GM11168 (cell line): ENCODE measurements at regions not wholly inside any gene's neighbourhood (a gene's known extent, or its start where the extent isn't known, plus 50 kb on each side); places are given as distances from the start of the nearest gene placed in this dataset.
"Not testable (repeated sequence)": the region's sequence is repeated elsewhere in the genome, so short reads cannot be mapped to it uniquely, and the experiment has no call there.

Source experiments
- in situ Hi-C: fragments of 300-500 bp; cut with MboI; formaldehyde crosslinking; loops from one replicate; pipeline ENCODE4 v1.12.0; 2022; ENCODE audit warnings: low sequenced_read_pairs; ENCODE audit not compliant: unreplicated experiment

- in situ Hi-C loops: no loop called here
Observed at GRCh38 chr2:39487398-39488250, 50.5 kb upstream of the MAP4K3 start.

DNA sequence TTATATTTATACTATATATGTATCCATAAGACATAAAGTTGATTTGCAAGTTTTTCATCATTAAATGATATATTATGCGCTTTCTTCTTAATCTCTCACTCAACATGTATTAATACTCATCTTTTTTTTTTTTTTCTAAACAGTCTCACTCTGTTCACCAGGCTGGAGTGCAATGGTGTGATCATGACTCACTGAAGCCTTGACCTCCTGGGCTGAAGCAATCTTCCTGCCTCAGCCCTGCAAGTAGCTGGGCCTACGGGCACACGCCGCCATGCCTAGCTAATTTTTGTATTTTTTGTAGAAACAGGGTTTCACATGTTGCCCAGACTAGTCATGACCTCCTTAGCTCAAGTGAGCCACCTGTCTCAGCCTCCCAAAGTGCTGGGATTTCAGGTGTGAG lies 51.4 kb upstream of the MAP4K3 start:
- in situ Hi-C loops: no loop called here

DNA sequence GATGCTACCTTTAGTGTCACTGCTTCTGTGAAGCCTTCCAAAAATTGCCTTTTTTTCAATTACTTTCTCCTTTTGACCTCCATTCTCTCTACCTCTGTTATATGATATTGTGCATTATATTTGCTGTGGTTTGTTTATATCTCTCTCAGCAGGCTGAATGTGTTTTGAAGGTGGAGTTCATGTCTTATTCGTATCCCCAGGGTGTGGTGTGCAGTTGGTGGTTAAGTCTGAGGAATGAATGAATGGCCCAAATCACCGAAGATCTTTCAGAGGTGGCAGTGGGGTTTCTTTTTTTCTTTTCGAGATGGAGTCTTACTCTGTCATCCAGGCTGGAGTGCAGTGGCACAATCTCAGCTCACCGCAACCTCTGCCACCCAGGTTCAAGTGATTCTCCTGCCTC lies 53.5 kb upstream of the MAP4K3 start:
- in situ Hi-C loops: no loop called here

GRCh38 chr2:39491653-39492052 lies 54.6 kb upstream of the MAP4K3 start:
- in situ Hi-C loops: no loop called here

GRCh38 chr2:39492095-39492590 lies 55.1 kb upstream of the MAP4K3 start:
- in situ Hi-C loops: no loop called here

DNA sequence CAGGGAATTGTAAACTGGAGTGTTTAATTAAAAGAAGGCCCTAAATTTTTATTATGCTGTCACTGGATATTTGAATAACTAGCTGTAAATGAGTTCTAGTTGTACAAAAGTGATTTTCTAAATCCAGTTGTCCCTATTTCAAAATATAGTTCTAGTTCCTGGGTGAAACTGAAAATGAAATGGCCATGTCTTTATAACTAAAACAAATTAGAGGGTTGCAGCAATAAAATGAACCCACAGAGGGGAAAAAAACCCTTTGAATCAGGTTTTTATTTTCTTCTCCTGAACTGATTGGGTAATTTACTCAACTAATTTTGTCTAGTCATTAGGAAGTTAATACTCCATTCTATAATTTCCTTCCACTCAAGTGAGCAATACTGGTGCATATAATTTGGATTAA lies 55.6 kb upstream of the MAP4K3 start:
- in situ Hi-C loops: no loop called here

GRCh38 chr2:39494784-39495251 lies 57.7 kb upstream of the MAP4K3 start:
- in situ Hi-C loops: no loop called here

GRCh38 chr2:39497082-39497801 lies 60.2 kb upstream of the MAP4K3 start:
- in situ Hi-C loops: no loop called here

DNA sequence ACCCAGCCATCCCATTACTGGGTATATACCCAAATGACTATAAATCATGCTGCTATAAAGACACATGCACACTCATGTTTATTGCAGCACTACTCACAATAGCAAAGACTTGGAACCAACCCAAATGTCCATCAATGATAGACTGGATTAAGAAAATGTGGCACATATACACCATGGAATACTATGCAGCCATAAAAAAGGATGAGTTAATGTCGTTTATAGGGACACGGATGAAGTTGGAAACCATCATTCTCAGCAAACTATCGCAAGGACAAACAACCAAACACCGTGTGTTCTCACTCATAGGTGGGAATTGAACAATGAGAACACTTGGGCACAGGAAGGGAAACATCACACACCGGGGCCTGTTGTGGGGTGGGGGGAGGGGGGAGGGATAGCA lies 61.1 kb upstream of the MAP4K3 start:
- in situ Hi-C loops: not testable (repeated sequence)

- in situ Hi-C loops: no loop called here
Observed at GRCh38 chr2:39498786-39499185, 61.7 kb upstream of the MAP4K3 start.

DNA sequence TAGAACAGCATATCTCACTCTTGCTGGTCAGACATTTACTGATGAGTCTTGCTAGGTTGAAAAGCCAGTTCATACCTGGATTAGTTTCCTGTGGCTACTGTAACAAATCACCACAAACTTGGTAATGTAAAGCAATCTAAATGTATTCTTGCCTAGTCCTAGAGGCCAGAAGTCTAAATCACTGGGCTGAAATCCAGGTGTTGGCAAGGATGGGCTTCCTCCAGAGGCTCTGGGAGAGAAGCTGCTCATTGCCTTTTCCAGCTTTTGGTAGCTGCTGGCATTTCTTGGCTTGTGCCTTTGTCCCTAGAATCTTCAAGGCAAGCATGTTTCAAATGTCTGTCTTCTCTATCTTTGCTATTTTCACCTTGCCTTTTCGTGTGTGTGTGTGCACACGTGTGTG lies 62.3 kb upstream of the MAP4K3 start:
- in situ Hi-C loops: no loop called here

- in situ Hi-C loops: no loop called here
Observed at GRCh38 chr2:39501412-39501811, 64.3 kb upstream of the MAP4K3 start.

DNA sequence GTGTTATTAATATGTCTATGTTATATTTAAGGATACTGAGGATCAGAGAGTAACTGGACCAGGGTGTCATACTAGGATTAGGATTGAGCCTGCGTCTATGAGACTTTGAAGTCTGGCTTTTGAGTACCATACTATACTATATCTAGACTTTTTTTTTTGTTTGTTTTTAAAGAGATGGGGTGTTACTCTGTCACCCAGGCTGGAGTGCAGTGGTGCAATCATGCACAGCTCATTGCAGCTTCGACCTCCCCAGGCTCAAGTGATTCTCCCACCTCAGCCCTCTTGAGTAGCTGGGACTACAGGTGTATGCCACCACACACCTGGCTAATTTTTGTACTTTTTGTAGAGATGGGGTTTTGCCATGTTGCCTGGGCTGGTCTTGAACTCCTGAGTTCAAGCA lies 66.2 kb upstream of the MAP4K3 start:
- in situ Hi-C loops: no loop called here

DNA sequence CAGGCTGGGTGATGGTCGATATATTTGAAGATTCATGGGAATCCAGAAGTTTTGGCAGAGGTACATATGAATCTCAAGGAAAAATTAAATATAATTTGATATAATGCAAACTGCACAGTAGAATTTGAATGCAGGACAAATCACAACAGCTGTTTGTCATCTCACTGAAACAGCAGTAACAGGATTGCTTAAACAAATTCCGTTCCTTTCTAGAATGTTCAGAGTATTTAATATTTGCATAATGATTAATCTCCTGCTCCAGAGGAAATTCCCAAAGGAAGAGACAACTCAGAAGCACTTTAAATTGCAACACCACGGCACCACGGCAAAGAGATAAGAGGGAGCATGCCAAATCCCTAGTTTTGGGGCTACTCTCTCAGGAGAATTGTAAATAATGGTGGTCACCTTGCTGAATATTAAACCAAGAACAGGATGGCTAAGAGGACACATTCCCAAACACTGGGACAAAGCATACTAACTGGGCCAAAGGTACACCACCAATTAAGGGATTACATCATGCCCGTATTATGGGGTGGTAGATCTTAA lies 67.8 kb upstream of the MAP4K3 start:
- in situ Hi-C loops: no loop called here

- in situ Hi-C loops: no loop called here
Observed at GRCh38 chr2:39506215-39506614, 69.1 kb upstream of the MAP4K3 start.

DNA sequence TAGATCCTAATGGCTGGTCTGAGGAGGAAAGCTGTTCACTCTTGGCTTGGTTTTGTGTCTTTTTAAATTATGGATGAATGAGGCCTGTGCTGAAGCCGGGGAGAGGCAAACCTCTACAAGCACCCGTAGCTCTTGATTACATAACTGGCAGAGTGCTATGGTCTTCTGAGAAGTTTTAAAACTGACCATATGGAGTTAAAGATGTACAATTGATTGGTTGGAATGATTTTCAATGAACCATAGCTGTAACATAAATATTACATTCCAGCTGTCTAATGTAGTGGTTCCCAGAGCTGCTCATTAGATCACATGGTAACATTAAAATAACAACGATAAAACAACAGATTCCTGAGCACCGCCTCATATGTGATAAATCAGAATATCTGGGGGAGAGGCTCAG lies 71.1 kb upstream of the MAP4K3 start:
- in situ Hi-C loops: no loop called here

DNA sequence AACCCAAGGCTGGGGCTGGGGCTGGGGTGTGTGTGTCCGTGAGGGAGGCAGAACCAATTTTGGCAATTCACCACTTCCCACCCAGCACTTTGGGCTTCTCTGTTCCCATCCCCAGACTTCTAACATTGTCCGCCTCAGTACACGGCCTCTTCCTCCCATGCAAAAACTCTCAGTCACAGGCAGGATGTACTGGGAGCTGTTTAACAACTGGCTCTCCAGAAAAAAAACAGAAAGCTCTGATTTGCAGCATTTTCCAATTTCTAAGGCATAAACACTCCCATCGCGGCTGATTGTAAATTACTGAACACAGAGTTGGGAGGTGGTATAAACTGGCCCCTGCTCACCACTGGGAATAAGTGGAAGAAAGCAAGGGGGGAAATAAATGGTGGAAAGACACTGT lies 73.1 kb upstream of the MAP4K3 start:
- in situ Hi-C loops: no loop called here

DNA sequence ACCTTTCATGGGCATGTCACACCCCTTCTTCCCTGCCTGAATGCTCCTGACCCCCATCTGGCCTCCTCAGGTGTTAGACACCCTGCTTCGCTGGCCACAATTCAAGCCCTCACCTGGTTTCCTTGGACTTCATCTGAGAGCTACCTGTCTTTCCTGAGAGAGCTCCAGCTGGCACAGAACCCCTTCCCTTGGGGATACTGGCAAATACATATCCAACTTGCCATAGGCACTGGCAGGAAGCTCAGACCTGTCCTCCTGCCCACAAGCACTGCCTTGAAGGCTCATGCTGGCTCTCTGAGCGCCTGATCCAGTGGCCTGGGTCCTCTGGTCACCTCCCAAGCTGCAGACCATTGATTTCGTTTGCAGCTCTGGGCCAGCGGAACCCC lies 74.1 kb upstream of the MAP4K3 start:
- in situ Hi-C loops: no loop called here

- in situ Hi-C loops: no loop called here
Observed at GRCh38 chr2:39511605-39512433, 74.7 kb upstream of the MAP4K3 start.

GRCh38 chr2:39512434-39512935 lies 75.4 kb upstream of the MAP4K3 start:
- in situ Hi-C loops: no loop called here
